Ovary (tissue), 7 donors: ENCODE measurements at regions not wholly inside any gene's neighbourhood (a gene's known extent, or its start where the extent isn't known, plus 50 kb on each side); places are given as distances from the start of the nearest gene placed in this dataset.

ENCODE experiments used
- DNase-seq, 5 donors: peaks; one replicate each; pipeline ENCODE4 v3.0.0-alpha.2; 2019 to 2020
- H3K27ac ChIP-seq, 2 donors: fragments of 200-600 bp; one replicate each; pipeline versions ENCODE4 v1.5.1 to v1.8.0; 2019 to 2022
- H3K27me3 ChIP-seq: fragments of 200-600 bp; one replicate; pipeline ENCODE4 v1.8.0; 2022
- H3K36me3 ChIP-seq: fragments of 200-600 bp; sonication (generic); one replicate; pipeline ENCODE4 v1.5.1; 2019
- H3K4me1 ChIP-seq: one replicate; pipeline ENCODE4 v1.8.1; 2013; ENCODE audit warnings: mild to moderate bottlenecking, moderate library complexity; ENCODE audit not compliant: insufficient read depth
- H3K4me3 ChIP-seq: fragments of 200-600 bp; sonication (generic); one replicate; pipeline ENCODE4 v1.5.1; 2017
- H3K9me3 ChIP-seq, 2 donors: fragments of 200-600 bp in 1 of 2; sonication (generic) in 1 of 2; one replicate each; pipeline versions ENCODE4 v1.5.1 to v1.8.1; 2013 to 2019; ENCODE audit warnings: mild to moderate bottlenecking in 1 of 2, moderate library complexity in 1 of 2
- CTCF ChIP-seq, 3 donors: fragments of 450-650 bp in 2 of 3; fragments of 200-600 bp in 1 of 3; IDR thresholded peaks; one replicate each; pipeline versions ENCODE4 v1.5.1 to v1.8.0; 2016 to 2022; ENCODE audit warnings: antibody characterized with exemption in 3 of 3, mild to moderate bottlenecking in 1 of 3
- EP300 ChIP-seq: sonication (generic); formaldehyde crosslinking; IDR thresholded peaks from one replicate; pipeline ENCODE4 v1.6.1; 2017; ENCODE audit warnings: antibody characterized with exemption
- POLR2A ChIP-seq: fragments of 450-650 bp; IDR thresholded peaks from one replicate; pipeline ENCODE4 v1.6.1; 2017; ENCODE audit warnings: antibody characterized with exemption, mild to moderate bottlenecking, moderate library complexity
- whole genome bisulfite sequencing, 3 donors: extraction: QIAGEN DNeasy Blood & Tissue Kit in 1 of 3; methylation state at CpG; one replicate each; pipeline versions ENCODE4 v1.1.5 to v1.1.7; 2013 to 2017; 5-methylcytosine and 5-hydroxymethylcytosine counted together
- intact Hi-C, 4 donors: fragments of 100-400 bp; cut with DNase I; formaldehyde crosslinking; loops; one replicate each; pipeline versions ENCODE4 v1.11.0 to v1.15.1; 2022 to 2023
- donor health status: DM: no; HTN: no; CAD: no; lungs with moderate emphysema.
- donor health status: DM: no; HTN: no; CAD: no.
- donor health status: Bipolar disorder and iron deficiency.
- donor health status: DM: no; HTN: no; CAD: no.
- donor health status: DM: yes; HTN: yes; CAD: no.

- TF ChIP-seq EP300 (no peak), CTCF (IDR thresholded peaks at IDR 0.05) (no peak), POLR2A (no peak)
- Histone ChIP-seq H3K4me3 (no peak overlapping the region), H3K4me1 (no peaks in the 10 kb centered on the region), H3K9me3 (no peaks in the 10 kb centered on the region), H3K36me3 (no peaks in the 10 kb centered on the region), H3K27ac (no peak overlapping the region), H3K27me3 (no peaks in the 10 kb centered on the region)
- 40 to 54% (median 46%) methylated on average over 14 of the region's 14 CpGs for WGBS, 3 donors
- intact Hi-C loops, result no loop called here
- DNase-seq, result peak in 3 of 5 donors; percentile 17 to 47 (median 44)
Measured at GRCh38 chr20:48571949-48572847, 255.6 kb downstream of the PREX1 start.

DNA sequence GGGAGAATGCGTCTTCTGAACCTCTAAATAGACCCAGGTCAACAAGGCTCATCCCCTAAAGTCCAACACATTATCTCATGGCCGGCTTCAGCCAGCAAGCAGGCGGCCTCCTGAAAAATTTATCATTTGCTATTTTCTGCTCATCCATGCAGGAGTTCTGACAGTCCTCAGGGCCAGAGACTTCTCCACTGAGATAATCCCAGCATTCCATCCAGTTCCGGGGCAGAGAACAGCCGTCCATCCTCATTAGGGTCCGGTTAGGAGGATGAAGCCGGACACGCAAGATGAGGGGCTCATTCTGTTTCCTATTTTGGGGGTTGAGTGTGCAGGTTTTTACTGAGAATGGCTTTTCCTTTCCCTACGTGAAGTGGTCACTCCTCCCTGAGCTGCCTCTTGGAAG is 258.1 kb downstream of the PREX1 start:
- intact Hi-C loops, result no loop called here
- Histone ChIP-seq H3K4me1 (peaks cover 2% of the 10 kb centered on the region), H3K4me3 (no peak overlapping the region), H3K27me3 (no peaks in the 10 kb centered on the region), H3K9me3 (no peaks in the 10 kb centered on the region), H3K27ac (no peak overlapping the region), H3K36me3 (no peaks in the 10 kb centered on the region)
- no peak for DNase-seq
- no peak for TF ChIP-seq EP300
- TF ChIP-seq CTCF (IDR thresholded peaks at IDR 0.05), result no peak
- TF ChIP-seq POLR2A, result no peak
- WGBS, 3 donors, result 47 to 55% (median 48%) methylated on average over 9 of the region's 9 CpGs

DNA sequence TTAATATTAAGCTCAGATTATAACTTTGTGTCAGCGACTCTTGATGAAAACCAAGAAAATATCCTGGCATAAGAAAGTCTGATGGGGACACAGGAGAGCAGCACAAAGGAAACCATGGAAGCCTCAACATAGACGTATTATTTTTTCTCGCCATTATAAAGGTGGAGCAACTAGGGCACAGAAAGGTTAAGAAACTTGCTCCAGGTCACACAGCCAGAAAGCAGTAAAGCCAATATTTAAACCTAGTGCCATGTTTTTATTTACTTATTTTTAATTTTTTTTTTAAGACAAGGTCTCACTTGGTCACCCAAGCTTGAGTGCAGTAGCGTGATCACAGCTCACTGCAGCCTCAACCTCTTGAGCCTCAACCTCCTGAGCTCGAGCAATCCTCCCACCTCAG is 259.3 kb downstream of the PREX1 start:
- Histone ChIP-seq H3K4me1 (peaks cover 2% of the 10 kb centered on the region), H3K27ac (no peak overlapping the region), H3K27me3 (no peaks in the 10 kb centered on the region), H3K9me3 (no peaks in the 10 kb centered on the region), H3K36me3 (no peaks in the 10 kb centered on the region), H3K4me3 (no peak overlapping the region)
- intact Hi-C loops, result no loop called here
- no peak for DNase-seq
- TF ChIP-seq EP300 (no peak), CTCF (IDR thresholded peaks at IDR 0.05) (no peak), POLR2A (no peak)
- WGBS, 3 donors, result 89 to 91% (median 91%) methylated on average over 5 of the region's 5 CpGs

DNA sequence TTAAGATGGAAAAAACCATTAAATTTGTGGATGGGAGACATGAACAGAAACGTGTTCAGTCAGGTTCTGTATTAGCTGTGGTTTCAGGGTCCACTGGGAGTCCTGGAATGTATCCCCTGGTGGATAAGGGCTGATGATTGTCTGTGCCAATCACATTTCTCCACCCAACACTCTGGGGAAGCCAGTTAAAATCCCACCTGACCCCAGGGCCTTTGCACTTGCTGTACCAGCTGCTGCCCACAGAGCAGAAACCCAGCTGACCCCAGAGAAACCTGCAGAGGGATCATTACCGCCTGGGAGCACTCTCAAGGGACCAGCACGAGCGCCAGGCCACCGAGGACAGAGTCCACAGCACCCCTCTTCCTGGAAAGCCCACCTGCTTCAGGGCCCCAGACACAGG is 260.7 kb downstream of the PREX1 start:
- no peaks in the 10 kb centered on the region for H3K36me3 ChIP-seq
- TF ChIP-seq CTCF (IDR thresholded peaks at IDR 0.05), result no peak
- no peak for TF ChIP-seq EP300
- no peak for TF ChIP-seq POLR2A
- no peak overlapping the region for H3K4me3 ChIP-seq
- no peak overlapping the region for H3K27ac ChIP-seq
- peaks cover 2% of the 10 kb centered on the region for H3K4me1 ChIP-seq
- no peak for DNase-seq
- H3K27me3 ChIP-seq, result no peaks in the 10 kb centered on the region
- intact Hi-C loops, result no loop called here
- 87 to 89% (median 88%) methylated on average over 5 of the region's 5 CpGs for WGBS, 3 donors
- H3K9me3 ChIP-seq, result no peaks in the 10 kb centered on the region
